MM.1S (cell line): ENCODE measurements at regions not wholly inside any gene's neighbourhood (a gene's known extent, or its start where the extent isn't known, plus 50 kb on each side); places are given as distances from the start of the nearest gene placed in this dataset.

ENCODE experiments used
- EZH2 ChIP-seq: fragments of 300-600 bp; sonication (generic); optimal IDR thresholded peaks from 2 replicates; pipeline ENCODE3; 2017; ENCODE audit warnings: low read depth, mild to moderate bottlenecking, antibody characterized with exemption, low read length, mixed read lengths
- EZH2phosphoT487 ChIP-seq: fragments of 300-600 bp; sonication (generic); IDR thresholded peaks from 2 replicates; pipeline ENCODE4 v1.6.1; 2018; ENCODE audit warnings: antibody characterized with exemption, low read length
- TF ChIP-seq, protein P1 (sequence below): fragments of 300-600 bp; sonication (generic); IDR thresholded peaks from 2 replicates; pipeline ENCODE4 v1.5.1; 2016; ENCODE audit warnings: antibody characterized with exemption, low read length, mixed read lengths

GRCh38 chr5:166398131-166398530 lies 1893.3 kb upstream of the WWC1 start:
- TF ChIP-seq, protein P1, sequence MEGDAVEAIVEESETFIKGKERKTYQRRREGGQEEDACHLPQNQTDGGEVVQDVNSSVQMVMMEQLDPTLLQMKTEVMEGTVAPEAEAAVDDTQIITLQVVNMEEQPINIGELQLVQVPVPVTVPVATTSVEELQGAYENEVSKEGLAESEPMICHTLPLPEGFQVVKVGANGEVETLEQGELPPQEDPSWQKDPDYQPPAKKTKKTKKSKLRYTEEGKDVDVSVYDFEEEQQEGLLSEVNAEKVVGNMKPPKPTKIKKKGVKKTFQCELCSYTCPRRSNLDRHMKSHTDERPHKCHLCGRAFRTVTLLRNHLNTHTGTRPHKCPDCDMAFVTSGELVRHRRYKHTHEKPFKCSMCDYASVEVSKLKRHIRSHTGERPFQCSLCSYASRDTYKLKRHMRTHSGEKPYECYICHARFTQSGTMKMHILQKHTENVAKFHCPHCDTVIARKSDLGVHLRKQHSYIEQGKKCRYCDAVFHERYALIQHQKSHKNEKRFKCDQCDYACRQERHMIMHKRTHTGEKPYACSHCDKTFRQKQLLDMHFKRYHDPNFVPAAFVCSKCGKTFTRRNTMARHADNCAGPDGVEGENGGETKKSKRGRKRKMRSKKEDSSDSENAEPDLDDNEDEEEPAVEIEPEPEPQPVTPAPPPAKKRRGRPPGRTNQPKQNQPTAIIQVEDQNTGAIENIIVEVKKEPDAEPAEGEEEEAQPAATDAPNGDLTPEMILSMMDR, result no peak
- no peak for TF ChIP-seq EZH2phosphoT487
- no peak for TF ChIP-seq EZH2
